GM18870 (cell line): ENCODE measurements at regions not wholly inside any gene's neighbourhood (a gene's known extent, or its start where the extent isn't known, plus 50 kb on each side); places are given as distances from the start of the nearest gene placed in this dataset.
"Not testable (repeated sequence)": the region's sequence is repeated elsewhere in the genome, so short reads cannot be mapped to it uniquely, and the experiment has no call there.

Experiments
- ATAC-seq: cut with Tn5 transposase; IDR thresholded peaks from one replicate; pipeline ENCODE4 v1.9.1; 2021; ENCODE audit warnings: moderate library complexity; ENCODE audit not compliant: unreplicated experiment

DNA sequence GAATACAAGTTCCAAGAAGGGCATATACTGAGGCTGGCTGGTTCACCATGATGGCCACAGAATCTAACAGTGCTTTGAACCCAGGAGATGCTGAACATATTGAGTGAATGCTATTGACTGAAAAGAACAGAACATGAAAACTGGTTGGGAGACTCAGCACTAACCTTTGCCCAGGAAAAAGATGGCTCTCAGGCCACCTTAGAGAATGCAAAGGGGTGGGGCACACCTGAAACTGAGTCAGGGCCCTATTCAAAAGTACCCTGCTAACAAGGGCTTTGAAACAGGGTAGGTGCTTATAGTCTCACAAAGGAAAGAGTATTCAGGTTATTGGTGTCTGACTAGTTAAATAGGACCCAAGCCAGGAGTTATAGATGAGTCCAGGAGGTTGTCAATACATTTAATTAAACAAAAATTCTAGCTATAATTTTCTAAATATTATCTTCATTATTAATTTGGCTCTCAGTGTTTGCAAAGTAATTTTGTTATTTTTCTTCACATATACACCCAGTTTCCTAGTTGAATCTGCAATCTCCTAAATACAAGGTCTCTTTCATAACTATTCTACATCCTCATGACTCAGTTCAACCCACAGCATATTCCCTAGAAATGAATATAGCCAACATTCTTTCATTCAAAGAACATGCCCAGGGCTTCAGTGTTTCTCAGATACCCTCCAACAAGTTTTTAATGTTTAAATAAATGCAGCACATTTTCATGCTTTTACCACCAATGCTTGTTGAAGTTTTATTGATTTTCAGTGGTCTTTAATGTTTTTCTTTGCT, 144.2 kb upstream of the RAPGEF2 start:
- ATAC-seq = no peak

DNA sequence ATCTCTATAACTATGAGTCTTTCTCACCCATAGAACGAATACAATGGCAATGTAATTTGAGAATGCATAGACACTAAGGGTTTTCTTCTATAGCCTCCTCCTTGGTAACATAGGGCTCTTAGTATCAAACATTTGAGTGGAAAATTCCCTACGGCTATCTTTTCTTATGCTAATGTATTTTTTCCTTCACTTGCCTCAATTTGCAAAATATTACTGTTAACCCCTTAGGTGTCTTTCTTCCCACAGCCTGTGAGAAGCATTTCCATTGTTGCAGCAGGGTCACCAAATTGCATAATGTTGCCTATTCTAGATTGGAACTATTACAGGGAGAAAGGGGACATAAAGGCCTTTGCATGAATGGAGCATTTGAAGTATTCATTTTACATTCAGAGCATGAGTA, 140.5 kb upstream of the RAPGEF2 start:
- no peak for ATAC-seq

DNA sequence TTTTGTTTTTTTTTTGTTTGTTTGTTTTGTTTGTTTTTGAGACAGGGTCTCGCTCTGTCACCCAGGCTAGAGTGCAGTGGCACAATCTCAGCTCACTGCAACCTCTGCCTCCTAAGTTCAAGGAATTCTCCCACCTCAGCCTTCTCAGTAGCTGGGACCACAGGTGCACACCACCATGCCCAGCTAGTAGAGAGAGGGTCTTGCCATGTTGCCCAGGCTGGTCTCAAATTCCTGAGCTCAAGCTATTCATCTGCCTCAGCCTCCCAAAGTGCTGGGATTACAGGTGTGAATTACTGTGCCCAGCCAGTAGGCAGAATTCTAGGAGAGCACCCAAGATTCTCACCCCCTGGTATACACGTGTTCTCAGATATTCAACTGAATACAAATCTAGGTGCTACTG, 139.6 kb upstream of the RAPGEF2 start:
- ATAC-seq = not testable (repeated sequence)

DNA sequence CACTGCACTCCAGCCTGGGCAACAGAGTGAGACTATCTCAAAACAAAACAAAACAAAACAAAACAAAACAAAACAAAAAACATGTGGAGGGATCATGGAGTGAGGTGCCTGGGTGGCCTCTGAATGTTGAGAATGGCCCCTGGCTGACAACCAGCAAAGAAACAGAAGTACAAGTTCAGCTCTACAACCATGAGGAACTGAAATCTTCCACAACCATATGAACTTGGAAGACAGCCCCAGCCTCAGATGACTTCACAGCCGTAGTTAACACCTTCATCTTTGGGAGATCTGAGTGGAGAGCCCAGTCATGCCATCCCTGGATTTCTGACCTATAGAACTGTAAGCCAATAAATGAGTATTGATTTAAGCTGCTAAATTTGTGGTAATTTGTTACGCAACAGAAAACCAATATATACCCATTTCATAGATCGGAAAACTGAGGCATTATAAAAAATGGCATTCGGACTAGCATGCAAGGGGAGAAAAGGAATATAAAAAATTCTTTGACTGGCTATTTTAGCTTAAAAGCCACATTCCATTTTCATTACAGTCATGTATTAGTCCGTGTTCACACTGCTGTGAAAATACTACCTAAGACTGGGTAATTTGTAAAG, 138.7 kb upstream of the RAPGEF2 start:
- no peak for ATAC-seq

DNA sequence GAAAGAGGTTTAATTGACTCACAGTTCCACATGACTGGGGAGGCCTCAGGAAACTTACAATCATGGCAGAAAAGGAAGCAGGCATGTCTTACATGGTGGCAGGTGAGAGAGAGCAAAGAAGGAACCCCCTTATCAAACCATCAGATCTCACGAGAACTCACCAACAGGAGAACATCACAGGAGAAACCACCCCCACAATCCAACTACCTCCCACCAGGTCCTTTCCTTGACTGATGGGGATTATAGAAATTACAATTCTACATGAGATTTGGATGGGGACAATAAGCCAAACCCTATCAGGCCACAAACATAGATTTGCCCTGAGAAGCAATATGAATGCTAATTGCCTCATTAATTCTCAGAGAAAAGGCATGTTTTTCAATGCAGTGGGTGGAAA, 138.2 kb upstream of the RAPGEF2 start:
- no peak for ATAC-seq

DNA sequence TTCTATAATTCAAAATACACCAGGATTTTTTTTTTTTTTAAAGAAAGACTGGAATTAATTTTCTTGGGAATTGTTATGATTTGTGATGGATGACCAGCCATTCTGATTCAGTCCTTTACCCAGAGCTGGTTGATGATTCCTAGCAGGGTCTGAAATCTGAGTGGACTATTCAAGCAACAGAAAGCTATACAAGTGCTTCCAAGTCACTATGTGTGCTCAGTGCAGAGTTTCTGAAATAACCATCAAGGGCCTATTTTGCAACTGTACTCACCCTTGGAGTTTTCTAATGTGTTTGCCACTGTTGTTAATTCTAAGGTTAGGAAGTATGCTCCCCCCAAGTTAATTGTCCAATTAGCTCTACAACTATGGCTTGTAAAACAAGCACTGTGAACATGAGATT, 137.7 kb upstream of the RAPGEF2 start:
- ATAC-seq = no peak

DNA sequence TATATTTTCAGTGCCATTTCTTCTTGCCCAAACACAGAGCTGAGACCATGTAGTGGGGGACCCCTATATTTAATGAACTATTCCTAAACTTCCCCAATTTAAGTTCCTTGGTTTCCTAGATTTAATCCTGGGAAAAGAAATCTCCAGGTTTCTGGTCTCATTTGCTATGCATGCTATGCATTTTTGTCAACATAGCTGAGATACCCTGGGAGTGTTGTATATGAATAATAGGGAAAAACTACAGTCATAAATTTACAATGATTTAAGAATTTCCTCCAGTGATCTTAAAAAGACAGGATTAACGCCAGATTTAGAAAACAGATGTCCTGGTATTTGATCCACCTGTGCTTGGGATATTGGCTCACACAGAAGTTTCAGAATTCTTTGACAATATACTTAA, 136.8 kb upstream of the RAPGEF2 start:
- ATAC-seq = no peak

DNA sequence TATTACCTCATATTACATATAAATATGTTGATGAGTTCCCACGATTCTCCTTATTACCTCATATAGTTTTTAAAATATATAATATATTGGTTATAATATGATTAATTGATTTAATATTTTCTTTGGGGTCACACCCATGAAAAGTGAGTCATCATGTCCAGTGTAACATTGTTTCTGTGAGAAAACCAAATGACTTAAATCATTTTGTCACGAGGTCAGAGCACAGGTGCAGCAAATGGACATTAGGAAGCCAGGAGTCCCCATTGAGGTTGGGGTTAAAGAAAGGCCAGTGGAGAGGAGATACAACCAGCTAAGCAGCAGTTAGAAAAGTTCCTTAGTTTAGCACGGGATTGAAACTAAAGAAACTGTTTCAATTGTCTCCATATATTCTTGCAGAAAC, 133.9 kb upstream of the RAPGEF2 start:
- no peak for ATAC-seq

DNA sequence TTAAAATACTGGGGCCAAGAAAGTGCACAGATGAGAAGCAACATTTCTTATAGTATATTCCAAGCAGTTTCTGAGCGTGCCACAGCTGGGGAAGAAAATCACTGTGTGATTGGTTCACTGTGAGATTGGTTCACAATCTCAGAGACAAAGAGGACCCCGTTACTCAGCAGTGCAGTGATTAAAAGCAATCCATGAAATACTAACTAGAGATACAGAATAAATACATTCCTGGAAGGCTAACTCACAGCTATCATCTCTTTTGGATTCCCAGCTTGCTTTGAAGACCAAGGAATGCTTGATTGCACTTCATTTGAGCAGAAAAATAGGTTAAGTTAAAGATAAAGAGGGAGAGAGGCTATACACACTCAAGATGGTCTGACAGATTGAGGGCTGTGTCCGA, 132.1 kb upstream of the RAPGEF2 start:
- no peak for ATAC-seq

DNA sequence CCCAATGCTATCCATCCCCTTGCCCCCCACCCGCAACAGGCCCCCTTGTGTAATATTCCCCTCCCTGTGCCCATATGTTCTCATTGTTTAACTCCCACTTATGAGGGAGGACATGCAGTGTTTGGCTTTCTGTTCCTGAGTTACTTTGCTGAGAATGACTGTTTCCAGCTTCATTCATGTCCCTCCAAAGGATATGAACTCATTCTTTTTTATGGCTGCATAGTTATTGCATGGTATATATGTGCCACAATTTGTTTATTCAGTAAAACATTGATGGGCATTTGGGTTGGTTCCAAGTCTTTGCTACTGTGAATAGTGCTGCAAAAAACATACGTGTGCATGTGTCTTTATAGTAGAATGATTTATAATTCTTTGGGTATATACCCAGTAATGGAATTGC, 128.4 kb upstream of the RAPGEF2 start:
- ATAC-seq = not testable (repeated sequence)

DNA sequence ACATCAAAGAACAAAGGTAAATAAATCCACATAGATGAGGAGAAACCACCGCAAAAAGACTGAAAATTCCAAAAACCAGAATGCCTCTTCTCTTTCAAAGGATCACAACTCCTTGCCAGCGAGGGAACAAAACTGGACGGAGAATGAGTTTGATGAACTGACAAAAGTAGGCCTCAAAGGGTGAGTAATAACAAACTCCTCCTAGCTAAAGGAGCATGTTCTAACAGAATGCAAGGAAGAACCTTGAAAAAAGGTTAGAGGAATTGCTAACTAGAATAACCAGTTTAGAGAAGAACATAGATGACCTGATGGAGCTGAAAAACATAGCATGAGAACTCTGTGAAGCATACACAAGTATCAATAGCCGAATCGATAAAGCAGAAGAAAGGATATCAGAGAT, 122.2 kb upstream of the RAPGEF2 start:
- not testable (repeated sequence) for ATAC-seq

DNA sequence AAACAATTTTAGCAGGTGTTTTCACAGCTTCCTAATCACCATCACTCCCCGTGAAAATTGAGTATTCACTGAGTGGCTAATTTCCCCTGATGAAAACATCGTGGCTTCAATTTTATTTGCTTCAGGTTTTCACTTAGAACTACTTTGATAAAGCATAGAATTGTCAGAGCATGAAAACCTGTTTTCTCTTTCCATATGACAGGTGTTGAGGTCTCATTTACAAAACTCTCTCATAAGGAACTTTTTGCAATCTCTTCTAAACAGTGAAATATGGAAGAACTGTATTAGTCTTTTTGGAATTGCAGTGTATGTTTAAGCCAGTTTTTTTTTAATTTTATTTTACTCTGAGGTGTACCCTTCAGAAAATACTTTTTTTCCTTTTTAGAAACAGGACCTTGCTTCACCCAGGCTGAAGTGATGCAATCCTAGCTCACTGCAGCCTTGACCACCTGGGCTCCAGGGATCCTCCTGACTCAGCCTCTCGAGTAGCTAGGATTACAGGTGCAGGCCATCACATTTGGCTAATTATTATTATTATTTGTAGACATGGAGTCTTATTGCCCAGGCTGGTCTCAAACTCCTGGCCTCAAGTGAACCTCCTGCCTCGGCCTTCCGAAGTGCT, 111.2 kb upstream of the RAPGEF2 start:
- ATAC-seq = no peak

DNA sequence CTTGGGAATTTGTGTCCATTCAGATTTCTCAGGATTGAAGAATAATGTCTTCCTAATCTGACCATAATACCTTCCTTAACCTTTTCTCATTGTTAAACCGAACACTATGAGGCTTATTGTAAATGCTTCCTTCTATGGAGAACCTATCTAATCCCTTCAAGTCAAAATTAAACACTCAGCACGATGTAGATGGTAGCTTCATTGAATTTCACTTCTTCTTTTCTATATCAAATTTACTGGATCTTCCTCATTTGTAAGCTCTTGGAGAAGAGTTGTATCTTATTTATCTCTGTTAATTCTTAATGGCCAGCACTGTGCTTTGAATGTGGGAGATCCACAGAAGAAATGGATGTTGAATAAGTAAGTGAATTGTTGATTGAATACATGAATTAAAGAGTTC, 109.0 kb upstream of the RAPGEF2 start:
- no peak for ATAC-seq

DNA sequence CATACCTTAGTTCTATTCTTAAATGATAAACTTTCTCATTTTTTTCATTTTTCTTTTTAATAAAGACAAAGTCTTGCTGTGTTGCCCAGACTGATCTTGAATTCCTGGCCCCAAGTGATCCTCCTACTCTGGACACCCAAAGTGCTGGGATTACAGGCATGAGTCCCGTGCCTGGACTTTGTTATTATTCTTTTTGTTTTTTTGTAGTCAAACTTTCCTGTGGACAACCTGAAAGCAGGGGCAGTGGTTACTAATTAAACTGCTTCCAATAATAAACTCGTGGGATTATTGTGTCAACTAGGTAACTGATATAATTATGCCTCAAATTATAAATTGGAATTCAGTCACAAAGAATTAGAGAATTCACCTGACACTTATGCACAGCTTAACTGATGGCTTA, 107.8 kb upstream of the RAPGEF2 start:
- ATAC-seq = no peak

DNA sequence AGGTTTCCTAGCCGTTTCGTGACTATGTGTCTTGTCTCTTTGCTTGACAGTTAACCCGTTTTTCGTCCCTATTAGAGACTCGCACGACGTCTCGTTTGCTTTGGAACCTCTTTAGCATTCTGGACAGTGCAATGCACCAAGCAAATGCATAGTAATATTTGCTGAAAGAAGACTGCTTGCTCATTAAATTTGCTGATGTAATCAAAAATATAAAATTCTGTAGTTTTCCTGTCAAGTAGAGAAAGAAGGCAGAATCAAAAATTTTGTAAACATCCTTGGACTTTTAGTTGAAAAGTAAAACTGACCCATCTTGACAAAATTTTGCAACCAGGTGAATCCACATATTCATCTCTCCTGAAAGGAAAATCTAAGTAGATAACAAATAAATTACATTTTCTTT, 106.9 kb upstream of the RAPGEF2 start:
- ATAC-seq = no peak

DNA sequence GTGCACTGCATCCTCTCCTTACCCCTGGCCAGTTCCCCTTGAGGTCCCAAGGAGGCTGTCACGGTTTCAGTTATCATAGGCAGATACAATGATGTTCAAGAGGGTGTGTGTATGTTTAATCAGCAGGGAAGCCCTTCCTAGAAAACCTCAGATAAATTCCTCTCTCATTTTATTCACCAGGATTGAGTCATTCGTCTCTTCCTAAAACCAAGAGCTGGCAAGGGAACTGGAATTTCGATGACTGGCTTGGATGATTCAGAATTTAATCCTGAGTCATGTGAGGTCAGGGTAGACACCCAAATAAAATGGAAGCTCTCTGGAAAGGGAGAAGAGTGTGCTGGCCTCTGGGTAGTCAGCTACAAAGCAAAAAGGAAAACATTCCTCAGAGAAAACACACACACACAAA, 106.2 kb upstream of the RAPGEF2 start:
- ATAC-seq = no peak

DNA sequence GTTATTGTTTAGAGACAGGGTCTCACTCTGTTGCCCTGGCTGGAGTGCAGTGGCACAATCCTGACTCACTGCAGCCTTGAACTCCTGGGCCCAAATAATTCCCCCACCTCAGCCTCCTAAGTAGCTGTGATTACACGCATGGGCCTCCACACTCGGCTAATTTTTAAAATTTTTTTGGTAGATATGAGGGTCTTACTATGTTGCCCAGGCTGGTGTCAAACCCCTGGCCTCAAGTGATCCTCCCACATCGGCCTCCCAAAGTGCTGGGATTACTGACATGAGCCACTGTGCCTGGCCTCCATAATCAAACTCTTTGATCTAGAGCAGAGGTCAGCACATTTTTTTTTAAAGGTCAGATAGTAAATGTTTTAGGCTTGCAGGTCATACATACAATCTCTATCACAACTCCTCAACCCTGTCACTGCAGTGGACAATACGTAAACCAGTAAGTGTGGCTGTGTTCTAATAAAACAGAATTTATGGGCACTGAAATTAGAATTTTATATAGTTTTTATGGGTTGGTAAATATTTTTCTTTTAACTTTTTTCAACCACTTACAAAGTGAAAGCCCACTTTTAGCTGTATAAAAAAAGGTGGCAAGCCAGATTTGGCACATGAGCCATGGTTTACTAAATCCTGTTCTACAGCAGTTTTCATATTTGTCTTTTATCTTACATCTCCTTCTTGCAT, 105.1 kb upstream of the RAPGEF2 start:
- no peak for ATAC-seq

DNA sequence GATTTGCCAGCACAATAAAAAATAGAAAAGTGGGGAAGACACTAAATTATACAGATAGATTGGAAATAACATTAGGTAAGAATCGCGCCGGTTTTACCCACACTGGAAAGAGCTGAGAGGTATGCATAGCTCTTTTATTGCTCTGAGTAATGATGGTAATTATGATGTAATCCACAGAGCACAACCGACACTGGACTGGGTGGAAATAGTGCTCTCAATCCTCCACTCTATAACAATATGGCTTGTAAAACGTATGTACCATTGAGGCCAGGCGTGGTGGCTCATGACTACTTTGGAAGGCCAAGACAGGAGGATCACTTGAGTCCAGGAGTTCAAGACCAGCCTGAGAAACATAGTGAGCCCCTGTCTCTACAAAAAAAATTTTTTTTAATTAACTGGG, 104.3 kb upstream of the RAPGEF2 start:
- ATAC-seq = no peak

DNA sequence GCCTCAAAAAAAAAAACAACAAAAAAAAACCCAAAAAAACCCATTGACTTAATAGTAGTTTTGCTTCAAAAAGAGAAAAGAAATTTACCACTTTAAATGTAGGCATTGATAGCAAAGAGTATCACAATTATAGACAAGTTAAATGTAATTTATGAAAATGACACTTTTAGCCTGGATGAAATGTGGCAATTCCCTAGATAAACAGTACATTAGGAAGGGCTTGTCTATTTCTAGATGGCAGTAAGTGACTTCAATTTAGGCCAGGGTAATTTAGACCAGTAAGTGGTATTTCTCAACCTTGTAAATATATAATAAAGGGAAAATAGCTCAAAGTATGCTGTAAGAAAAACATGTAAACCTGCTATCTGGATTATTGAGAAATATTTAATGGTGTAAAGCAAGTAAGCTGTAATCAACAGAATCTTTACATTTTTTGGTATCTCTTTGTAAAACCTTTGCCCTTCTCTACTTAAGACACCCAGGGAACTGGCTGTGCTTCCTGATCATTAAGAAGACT, 103.7 kb upstream of the RAPGEF2 start:
- ATAC-seq = no peak

DNA sequence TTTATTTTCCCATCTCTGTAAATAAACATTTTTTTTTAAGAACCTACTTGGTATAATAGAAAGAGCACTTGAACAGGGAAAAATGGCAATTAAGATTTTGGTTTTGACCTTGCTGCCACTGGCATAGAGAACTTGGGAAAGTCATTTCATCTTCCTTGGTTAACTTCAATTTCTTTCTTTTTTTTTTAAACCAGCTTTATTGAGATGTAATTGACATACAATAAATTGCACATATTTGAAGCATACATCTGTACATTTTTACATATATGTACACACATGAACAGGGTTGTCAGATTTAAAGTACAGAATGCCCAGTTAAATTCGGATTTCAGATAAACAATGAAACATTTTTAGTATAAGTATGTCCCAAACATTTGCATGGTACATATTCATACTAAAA, 103.0 kb upstream of the RAPGEF2 start:
- ATAC-seq = no peak

DNA sequence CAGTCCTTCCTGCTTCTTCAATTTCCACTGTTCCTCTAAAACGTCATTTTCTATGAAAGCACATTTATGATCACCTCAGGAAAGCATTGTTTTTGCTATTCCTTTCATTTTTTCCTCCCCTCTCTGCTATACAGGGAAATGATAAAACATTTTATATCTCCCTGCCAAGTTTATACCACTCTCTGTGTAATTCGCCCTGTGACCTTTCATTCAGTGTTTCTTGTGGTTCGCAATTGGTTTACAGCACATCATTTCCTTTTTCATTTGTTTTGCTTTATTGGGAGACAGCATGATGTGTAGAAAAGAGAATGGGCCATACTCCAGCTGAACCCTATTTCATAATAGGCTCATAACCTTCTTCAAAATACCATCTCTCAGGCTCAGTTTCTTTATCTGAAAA, 99.9 kb upstream of the RAPGEF2 start:
- ATAC-seq = no peak
